Non-pigmented ciliary epithelial cell (primary cell): ENCODE measurements at regions not wholly inside any gene's neighbourhood (a gene's known extent, or its start where the extent isn't known, plus 50 kb on each side); places are given as distances from the start of the nearest gene placed in this dataset.

Experiments used
- DNase-seq: peaks from one replicate; pipeline ENCODE4 v3.0.0-alpha.2; 2010; ENCODE audit warnings: low read depth

GRCh38 chr1:192524223-192524622 is 51.4 kb upstream of the RGS1 start:
- no peak for DNase-seq
